ENCODE measurements at regions not wholly inside any gene's neighbourhood (a gene's known extent, or its start where the extent isn't known, plus 50 kb on each side); places are given as distances from the start of the nearest gene placed in this dataset.

GRCh38 chr17:5899496-5900195 is 170.5 kb upstream of the WSCD1 start:
- peaks cover 18% of the 10 kb centered on the region for H3K27me3 Mint-ChIP-seq (ENCODE audit: low read depth)
- no peak overlapping the region for H3K4me3 Mint-ChIP-seq (ENCODE audit: unreplicated experiment)
- no peak overlapping the region for H3K27ac Mint-ChIP-seq (ENCODE audit: unreplicated experiment)
- H3K9me3 Mint-ChIP-seq (ENCODE audit: low read depth) = peaks cover 13% of the 10 kb centered on the region
- H3K36me3 Mint-ChIP-seq (ENCODE audit: low read depth) = peaks cover 2% of the 10 kb centered on the region
- H3K4me1 Mint-ChIP-seq (ENCODE audit: low read depth) = no peaks in the 10 kb centered on the region
- TF ChIP-seq, protein P1, sequence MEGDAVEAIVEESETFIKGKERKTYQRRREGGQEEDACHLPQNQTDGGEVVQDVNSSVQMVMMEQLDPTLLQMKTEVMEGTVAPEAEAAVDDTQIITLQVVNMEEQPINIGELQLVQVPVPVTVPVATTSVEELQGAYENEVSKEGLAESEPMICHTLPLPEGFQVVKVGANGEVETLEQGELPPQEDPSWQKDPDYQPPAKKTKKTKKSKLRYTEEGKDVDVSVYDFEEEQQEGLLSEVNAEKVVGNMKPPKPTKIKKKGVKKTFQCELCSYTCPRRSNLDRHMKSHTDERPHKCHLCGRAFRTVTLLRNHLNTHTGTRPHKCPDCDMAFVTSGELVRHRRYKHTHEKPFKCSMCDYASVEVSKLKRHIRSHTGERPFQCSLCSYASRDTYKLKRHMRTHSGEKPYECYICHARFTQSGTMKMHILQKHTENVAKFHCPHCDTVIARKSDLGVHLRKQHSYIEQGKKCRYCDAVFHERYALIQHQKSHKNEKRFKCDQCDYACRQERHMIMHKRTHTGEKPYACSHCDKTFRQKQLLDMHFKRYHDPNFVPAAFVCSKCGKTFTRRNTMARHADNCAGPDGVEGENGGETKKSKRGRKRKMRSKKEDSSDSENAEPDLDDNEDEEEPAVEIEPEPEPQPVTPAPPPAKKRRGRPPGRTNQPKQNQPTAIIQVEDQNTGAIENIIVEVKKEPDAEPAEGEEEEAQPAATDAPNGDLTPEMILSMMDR (IDR thresholded peaks at IDR 0.05) = no peak
- DNase-seq (ENCODE audit: low spot score) = no peak

DNA sequence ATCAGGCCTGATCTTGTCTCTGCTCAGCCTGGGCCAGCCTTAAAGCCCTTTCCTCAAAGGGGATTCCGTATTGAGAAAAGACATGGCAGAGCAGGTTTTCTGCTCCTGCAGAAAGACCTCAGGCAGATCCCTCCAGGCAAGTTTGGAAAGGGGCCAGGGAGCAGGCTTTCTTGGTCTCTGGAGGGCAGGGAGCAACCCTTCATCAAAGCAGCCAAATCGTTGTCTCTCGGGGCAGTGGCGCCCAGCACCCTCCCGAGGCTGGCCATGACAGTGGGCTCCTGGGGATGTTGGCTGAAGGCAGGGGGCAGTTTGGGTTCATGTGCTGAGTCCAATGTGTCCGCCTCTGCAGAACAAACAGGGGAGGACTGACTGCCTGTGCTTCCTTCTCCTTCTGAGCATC is 168.4 kb upstream of the WSCD1 start:
- TF ChIP-seq, protein P1 (IDR thresholded peaks at IDR 0.05) = no peak
- Mint-ChIP-seq H3K9me3 (ENCODE audit: low read depth) (peaks cover 17% of the 10 kb centered on the region), H3K27me3 (ENCODE audit: low read depth) (peaks cover 12% of the 10 kb centered on the region), H3K4me1 (ENCODE audit: low read depth) (no peaks in the 10 kb centered on the region), H3K4me3 (ENCODE audit: unreplicated experiment) (no peak overlapping the region), H3K36me3 (ENCODE audit: low read depth) (peaks cover 2% of the 10 kb centered on the region), H3K27ac (ENCODE audit: unreplicated experiment) (no peak overlapping the region)
- no peak for DNase-seq (ENCODE audit: low spot score)

- peaks cover 17% of the 10 kb centered on the region for H3K9me3 Mint-ChIP-seq (ENCODE audit: low read depth)
- peaks cover 2% of the 10 kb centered on the region for H3K36me3 Mint-ChIP-seq (ENCODE audit: low read depth)
- no peak overlapping the region for H3K4me3 Mint-ChIP-seq (ENCODE audit: unreplicated experiment)
- H3K27ac Mint-ChIP-seq (ENCODE audit: unreplicated experiment) = no peak overlapping the region
- DNase-seq (ENCODE audit: low spot score) = no peak
- peaks cover 8% of the 10 kb centered on the region for H3K27me3 Mint-ChIP-seq (ENCODE audit: low read depth)
- no peaks in the 10 kb centered on the region for H3K4me1 Mint-ChIP-seq (ENCODE audit: low read depth)
- TF ChIP-seq, protein P1 (IDR thresholded peaks at IDR 0.05) = no peak
Observed at GRCh38 chr17:5902181-5903140, 167.7 kb upstream of the WSCD1 start.

- no peak overlapping the region for H3K27ac Mint-ChIP-seq (ENCODE audit: unreplicated experiment)
- DNase-seq (ENCODE audit: low spot score) = no peak
- no peaks in the 10 kb centered on the region for H3K27me3 Mint-ChIP-seq (ENCODE audit: low read depth)
- H3K4me3 Mint-ChIP-seq (ENCODE audit: unreplicated experiment) = no peak overlapping the region
- TF ChIP-seq, protein P1 (IDR thresholded peaks at IDR 0.05) = no peak
- H3K4me1 Mint-ChIP-seq (ENCODE audit: low read depth) = no peaks in the 10 kb centered on the region
- no peaks in the 10 kb centered on the region for H3K9me3 Mint-ChIP-seq (ENCODE audit: low read depth)
- no peaks in the 10 kb centered on the region for H3K36me3 Mint-ChIP-seq (ENCODE audit: low read depth)
Observed at GRCh38 chr17:5911919-5912318, 158.3 kb upstream of the WSCD1 start.

GRCh38 chr17:5913032-5913531 is 157.1 kb upstream of the WSCD1 start:
- Mint-ChIP-seq H3K4me1 (ENCODE audit: low read depth) (no peaks in the 10 kb centered on the region), H3K36me3 (ENCODE audit: low read depth) (no peaks in the 10 kb centered on the region), H3K27me3 (ENCODE audit: low read depth) (peaks cover 3% of the 10 kb centered on the region), H3K4me3 (ENCODE audit: unreplicated experiment) (no peak overlapping the region), H3K27ac (ENCODE audit: unreplicated experiment) (no peak overlapping the region), H3K9me3 (ENCODE audit: low read depth) (no peaks in the 10 kb centered on the region)
- TF ChIP-seq, protein P1 (IDR thresholded peaks at IDR 0.05) = no peak
- DNase-seq (ENCODE audit: low spot score) = no peak
